22Rv1 (cell line): ENCODE measurements at regions not wholly inside any gene's neighbourhood (a gene's known extent, or its start where the extent isn't known, plus 50 kb on each side); places are given as distances from the start of the nearest gene placed in this dataset.

ENCODE experiments used
- ZFX ChIP-seq: fragments of 450-650 bp; IDR thresholded peaks from 2 replicates; pipeline ENCODE4 v1.6.1; 2017; ENCODE audit warnings: antibody characterized with exemption, borderline replicate concordance
- TF ChIP-seq, protein P1 (sequence below): fragments of 450-650 bp; IDR thresholded peaks from 2 replicates; pipeline ENCODE4 v1.5.1; 2017; ENCODE audit warnings: mild to moderate bottlenecking

DNA sequence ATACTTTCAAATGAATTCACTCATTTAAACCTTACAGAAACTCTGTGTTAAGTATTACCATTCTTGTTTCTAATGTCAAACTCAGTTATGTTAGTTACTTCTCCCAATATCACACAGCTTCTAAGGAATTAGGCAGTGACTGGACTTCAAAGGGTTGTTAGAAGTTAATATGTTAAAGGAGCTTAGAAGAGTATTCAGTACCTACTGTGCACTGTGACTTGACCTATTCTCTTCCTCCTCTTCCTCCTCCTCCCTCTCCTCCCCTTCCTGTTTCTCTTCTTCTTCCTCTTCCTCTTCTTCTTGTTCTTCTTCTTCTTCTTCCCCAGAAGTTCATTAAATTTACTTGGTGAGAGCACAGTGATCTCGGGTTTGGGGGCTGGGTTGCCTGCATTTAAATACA lies 325.6 kb upstream of the SLC35B3 start:
- TF ChIP-seq, protein P1, sequence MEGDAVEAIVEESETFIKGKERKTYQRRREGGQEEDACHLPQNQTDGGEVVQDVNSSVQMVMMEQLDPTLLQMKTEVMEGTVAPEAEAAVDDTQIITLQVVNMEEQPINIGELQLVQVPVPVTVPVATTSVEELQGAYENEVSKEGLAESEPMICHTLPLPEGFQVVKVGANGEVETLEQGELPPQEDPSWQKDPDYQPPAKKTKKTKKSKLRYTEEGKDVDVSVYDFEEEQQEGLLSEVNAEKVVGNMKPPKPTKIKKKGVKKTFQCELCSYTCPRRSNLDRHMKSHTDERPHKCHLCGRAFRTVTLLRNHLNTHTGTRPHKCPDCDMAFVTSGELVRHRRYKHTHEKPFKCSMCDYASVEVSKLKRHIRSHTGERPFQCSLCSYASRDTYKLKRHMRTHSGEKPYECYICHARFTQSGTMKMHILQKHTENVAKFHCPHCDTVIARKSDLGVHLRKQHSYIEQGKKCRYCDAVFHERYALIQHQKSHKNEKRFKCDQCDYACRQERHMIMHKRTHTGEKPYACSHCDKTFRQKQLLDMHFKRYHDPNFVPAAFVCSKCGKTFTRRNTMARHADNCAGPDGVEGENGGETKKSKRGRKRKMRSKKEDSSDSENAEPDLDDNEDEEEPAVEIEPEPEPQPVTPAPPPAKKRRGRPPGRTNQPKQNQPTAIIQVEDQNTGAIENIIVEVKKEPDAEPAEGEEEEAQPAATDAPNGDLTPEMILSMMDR = no peak
- TF ChIP-seq ZFX = no peak
